ACHN (cell line): ENCODE measurements at regions not wholly inside any gene's neighbourhood (a gene's known extent, or its start where the extent isn't known, plus 50 kb on each side); places are given as distances from the start of the nearest gene placed in this dataset.

ENCODE experiments used
- DNase-seq: peaks from one replicate; pipeline ENCODE4 v3.0.0-alpha.2; 2015
- in situ Hi-C: cut with HindIII; loops from 2 replicates; pipeline ENCODE4 v1.10.0; 2017; ENCODE audit warnings: low sequenced_read_pairs, low pct_ligation_motif_present, low pct_unique_long_range_greater_than_20kb

DNA sequence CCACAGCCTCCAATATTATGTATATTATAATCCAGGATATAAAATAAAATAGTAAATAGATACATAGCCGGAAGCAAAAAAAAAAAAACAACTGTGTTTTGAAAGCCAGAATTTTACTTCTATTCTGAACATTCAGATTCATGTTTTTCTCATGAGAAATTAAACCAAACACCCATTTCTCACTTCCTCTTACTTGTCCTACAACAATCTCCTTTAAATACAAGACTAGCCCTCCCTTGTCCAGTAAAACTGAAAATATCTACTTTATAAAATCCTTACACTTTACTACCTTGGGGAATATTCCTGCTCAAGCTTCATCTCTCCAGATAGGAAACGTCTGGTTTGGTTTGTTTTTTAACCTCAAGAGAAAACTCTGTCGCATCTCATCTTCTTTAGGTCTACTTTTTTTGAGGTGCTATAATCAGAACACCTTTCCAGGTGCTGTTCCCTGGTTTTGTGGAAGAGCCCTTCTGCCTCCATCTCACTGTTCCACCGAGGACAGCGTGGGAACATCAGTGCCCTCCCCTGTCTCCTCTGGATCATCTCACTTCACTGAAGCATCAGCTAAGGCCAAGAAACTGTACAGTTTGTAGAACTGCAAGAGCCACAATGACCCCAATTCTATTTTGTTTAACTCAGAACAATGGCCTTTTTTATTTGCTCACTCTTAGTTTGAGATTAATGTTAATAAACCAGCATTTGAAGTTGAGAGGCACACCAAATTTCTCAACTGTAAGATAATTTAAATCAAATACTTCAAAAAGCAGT is 82.0 kb upstream of the ARHGAP32 start:
- in situ Hi-C loops: no loop called here
- DNase-seq: no peak

GRCh38 chr11:129273322-129273721 is 81.2 kb upstream of the ARHGAP32 start:
- in situ Hi-C loops: no loop called here
- DNase-seq: no peak

DNA sequence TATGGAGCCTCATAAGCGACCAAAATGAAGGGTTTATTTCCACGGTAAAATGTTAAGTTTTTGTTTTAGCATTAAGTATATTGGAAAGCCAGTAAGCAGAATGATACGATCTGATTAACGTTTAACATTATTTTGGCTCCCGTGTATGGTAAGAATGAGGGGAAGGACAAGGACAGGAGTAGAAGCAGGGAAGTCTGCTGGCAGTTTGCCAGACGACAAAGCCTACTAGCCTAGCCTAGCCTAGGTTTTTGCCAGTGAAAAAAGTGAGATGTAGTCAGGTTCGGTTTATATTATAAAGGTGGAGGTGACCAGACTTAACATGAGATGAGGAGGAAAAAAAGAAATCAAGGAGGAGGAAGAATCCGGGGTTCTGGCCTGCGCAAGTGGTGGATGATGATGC is 78.9 kb upstream of the ARHGAP32 start:
- no peak for DNase-seq
- in situ Hi-C loops: no loop called here

- in situ Hi-C loops: no loop called here
- no peak for DNase-seq
Observed at GRCh38 chr11:129270446-129270845, 78.3 kb upstream of the ARHGAP32 start.

- no peak for DNase-seq
- in situ Hi-C loops: no loop called here
Observed at GRCh38 chr11:129268371-129268770, 76.2 kb upstream of the ARHGAP32 start.

DNA sequence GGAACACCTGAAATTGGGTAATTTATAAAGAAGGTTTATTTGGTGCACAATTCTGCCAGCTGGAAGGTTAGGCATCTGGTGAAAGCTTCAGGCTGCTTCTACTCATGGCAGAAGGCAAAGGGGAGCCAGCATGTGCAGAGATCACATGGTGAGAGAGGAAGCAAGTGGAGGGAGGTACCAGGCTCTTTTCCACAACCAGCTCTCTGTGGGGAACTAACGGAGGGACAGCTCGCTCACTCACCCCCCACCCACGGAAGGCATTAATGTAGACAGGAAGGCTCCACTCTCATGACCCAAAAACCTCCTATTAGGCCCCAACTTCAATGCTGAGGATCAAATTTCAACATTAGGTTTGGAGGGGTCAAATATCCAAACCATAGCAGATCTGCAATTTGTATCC is 75.6 kb upstream of the ARHGAP32 start:
- no peak for DNase-seq
- in situ Hi-C loops: no loop called here

DNA sequence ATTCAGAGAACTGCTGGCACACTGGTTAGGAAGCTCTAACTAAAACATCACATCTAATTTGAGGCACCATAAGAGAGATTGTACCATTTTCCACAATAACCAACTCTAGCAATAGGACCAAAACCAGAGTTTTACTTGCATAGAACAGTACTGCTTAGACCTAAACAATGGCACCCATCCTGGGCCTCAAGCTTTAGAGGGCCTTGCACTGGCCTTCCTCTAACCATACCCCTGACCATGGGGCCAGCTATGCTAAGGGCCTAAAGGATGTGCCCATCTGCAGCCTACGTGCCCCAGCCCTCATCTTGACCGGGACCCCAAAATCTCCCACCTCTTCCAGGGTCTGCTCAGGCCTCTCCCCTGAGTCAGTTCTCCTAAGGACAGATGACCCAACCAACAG is 74.4 kb upstream of the ARHGAP32 start:
- no peak for DNase-seq
- in situ Hi-C loops: no loop called here

GRCh38 chr11:129265125-129265788 is 73.1 kb upstream of the ARHGAP32 start:
- DNase-seq: no peak
- in situ Hi-C loops: no loop called here

DNA sequence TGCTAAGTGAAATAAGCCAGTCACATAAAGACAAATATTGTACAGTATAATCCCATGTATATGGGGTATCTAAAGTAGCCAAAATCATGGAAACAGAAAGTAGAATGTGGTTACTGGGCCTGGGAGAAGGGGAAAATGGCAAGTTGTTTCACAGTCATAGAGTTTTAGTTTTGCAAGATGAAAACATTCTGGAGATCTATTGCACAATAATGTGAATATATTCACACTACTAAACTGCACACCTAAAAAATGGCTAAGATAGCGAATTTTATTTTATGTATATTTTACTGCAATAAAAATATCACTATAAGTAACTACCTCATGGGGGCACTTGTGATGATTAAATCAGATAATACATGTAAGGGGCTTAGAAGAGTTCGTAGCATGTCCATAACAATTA is 72.0 kb upstream of the ARHGAP32 start:
- in situ Hi-C loops: no loop called here
- no peak for DNase-seq

DNA sequence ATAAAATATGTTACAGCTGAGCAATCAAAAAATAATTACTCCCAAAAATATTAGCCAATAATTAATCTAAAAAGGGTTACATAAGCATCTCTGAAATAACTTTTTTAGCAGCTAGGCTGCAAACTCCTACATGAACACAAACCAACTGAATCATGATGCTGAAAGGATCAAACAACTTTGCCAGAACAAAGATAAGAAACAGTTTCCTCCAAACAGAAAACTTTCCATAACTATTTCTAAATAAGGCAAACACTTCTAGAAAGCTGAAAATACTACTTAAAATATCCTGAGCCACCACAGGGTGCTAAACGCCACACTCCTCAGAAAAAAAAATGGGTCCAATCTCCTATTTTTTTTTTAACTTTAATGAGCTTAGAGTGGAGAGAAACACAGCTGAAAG is 68.6 kb upstream of the ARHGAP32 start:
- no peak for DNase-seq
- in situ Hi-C loops: no loop called here

GRCh38 chr11:129259931-129260348 is 67.8 kb upstream of the ARHGAP32 start:
- in situ Hi-C loops: no loop called here
- no peak for DNase-seq

GRCh38 chr11:129258205-129258604 is 66.1 kb upstream of the ARHGAP32 start:
- DNase-seq: no peak
- in situ Hi-C loops: no loop called here

- in situ Hi-C loops: no loop called here
- DNase-seq: peak; percentile 20
Observed at GRCh38 chr11:129257512-129257911, 65.4 kb upstream of the ARHGAP32 start.

- DNase-seq: peak; percentile 19
- in situ Hi-C loops: no loop called here
Observed at GRCh38 chr11:129252621-129253020, 60.5 kb upstream of the ARHGAP32 start.

- DNase-seq: no peak
- in situ Hi-C loops: no loop called here
Observed at GRCh38 chr11:129251067-129251466, 58.9 kb upstream of the ARHGAP32 start.

- DNase-seq: no peak
- in situ Hi-C loops: no loop called here
Observed at GRCh38 chr11:129249923-129250322, 57.8 kb upstream of the ARHGAP32 start.

DNA sequence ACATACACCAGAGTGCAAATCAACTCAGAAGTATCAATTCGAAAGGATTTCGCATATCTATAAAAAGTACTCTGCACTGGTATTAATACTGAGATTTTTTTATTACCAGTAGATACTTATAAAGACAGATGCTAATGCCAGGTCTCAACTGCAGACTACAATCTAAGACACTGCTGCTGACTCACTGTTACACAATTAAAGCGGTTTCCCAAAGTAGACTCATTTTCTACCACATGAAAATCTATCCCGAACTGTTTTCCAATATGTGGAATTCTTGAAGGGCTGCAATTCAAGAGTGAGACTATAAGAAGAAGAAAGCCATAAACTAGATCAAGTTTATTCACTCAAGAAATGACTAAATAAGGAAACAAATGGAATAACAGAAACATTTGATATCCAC is 57.2 kb upstream of the ARHGAP32 start:
- no peak for DNase-seq
- in situ Hi-C loops: no loop called here

GRCh38 chr11:129248618-129249017 is 56.5 kb upstream of the ARHGAP32 start:
- DNase-seq: no peak

DNA sequence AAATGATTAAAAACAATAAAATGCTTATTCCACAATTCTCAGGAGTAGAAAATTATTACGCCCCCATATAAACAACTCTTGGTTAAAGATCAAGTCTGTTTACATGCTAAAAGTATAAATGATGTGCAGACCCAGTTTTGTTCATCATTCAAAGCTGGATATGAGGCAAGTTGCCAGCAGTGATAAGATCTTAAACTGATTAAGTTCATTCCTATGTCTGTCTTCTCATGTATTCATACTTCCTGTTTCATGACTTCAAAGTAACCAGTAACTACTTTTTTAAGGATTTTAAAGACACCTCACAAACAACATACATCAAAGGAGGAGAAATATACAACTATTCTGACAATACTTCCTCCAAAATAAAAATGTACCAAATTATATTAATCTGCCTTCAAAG is 55.0 kb upstream of the ARHGAP32 start:
- DNase-seq: no peak

More at GRCh38 chr11:129248618-129249017, 56.5 kb upstream of the ARHGAP32 start:
- in situ Hi-C loops: no loop called here

GRCh38 chr11:129242855-129243254 is 50.7 kb upstream of the ARHGAP32 start:
- in situ Hi-C loops: no loop called here
- DNase-seq: no peak

More for the DNA sequence above, 55.0 kb upstream of the ARHGAP32 start:
- in situ Hi-C loops: no loop called here
